Keratinocyte (primary cell): ENCODE measurements at regions not wholly inside any gene's neighbourhood (a gene's known extent, or its start where the extent isn't known, plus 50 kb on each side); places are given as distances from the start of the nearest gene placed in this dataset.

Experiments used
- DNase-seq: peaks from one replicate; pipeline ENCODE4 v3.0.0-alpha.2; 2011; ENCODE audit warnings: low read depth, missing footprints, low spot score
- FAIRE-seq: peaks from 2 replicates; lab custom pipeline; 2011; peaks lifted over from hg19 to GRCh38; lab: Jason Lieb, UNC
- H2AFZ ChIP-seq: 2 replicates; pipeline ENCODE4 v1.6.0; 2012; ENCODE audit warnings: low read length, control low read depth, inconsistent platforms; ENCODE audit not compliant: control insufficient read depth
- H3K27ac ChIP-seq: 2 replicates; pipeline ENCODE4 v1.5.1; 2011; ENCODE audit warnings: low read length; ENCODE audit not compliant: control insufficient read depth, insufficient read depth
- H3K27me3 ChIP-seq: 3 replicates; pipeline ENCODE4 v1.6.0; 2011; ENCODE audit warnings: low read length; ENCODE audit not compliant: control insufficient read depth, insufficient read depth; ENCODE audit errors: extremely low read depth
- H3K36me3 ChIP-seq, 2 experiments: 2 replicates in 1 of 2; 3 replicates in 1 of 2; pipeline ENCODE4 v1.5.1; 2011; ENCODE audit warnings: low read length in 2 of 2, mild to moderate bottlenecking in 1 of 2; ENCODE audit not compliant: control insufficient read depth in 2 of 2, insufficient read depth in 2 of 2; ENCODE audit errors: extremely low read depth in 1 of 2
- H3K4me1 ChIP-seq: 3 replicates; pipeline ENCODE4 v1.5.1; 2011; ENCODE audit warnings: low read length; ENCODE audit not compliant: control insufficient read depth, insufficient read depth; ENCODE audit errors: extremely low read depth
- H3K4me2 ChIP-seq: 3 replicates; pipeline ENCODE4 v1.6.0; 2011; ENCODE audit warnings: low read depth, low read length; ENCODE audit not compliant: control insufficient read depth, insufficient read depth; ENCODE audit errors: extremely low read depth
- H3K4me3 ChIP-seq, 3 experiments: fragments of 200-600 bp in 1 of 3; sonication (generic) in 1 of 3; 2 replicates in 2 of 3; 3 replicates in 1 of 3; pipeline ENCODE4 v1.5.1; 2011 to 2016; ENCODE audit warnings: low read length in 3 of 3, mild to moderate bottlenecking in 3 of 3, control low read depth in 2 of 3, inconsistent platforms in 1 of 3, low read depth in 1 of 3, mixed read lengths in 1 of 3, mixed run types in 1 of 3, moderate library complexity in 1 of 3; ENCODE audit not compliant: control insufficient read depth in 2 of 3, insufficient read depth in 2 of 3; ENCODE audit errors: extremely low read depth in 1 of 3
- H3K79me2 ChIP-seq: 2 replicates; pipeline ENCODE4 v1.6.0; 2012; ENCODE audit warnings: low read length; ENCODE audit not compliant: control insufficient read depth, insufficient read depth
- H3K9ac ChIP-seq: 3 replicates; pipeline ENCODE4 v1.6.0; 2011; ENCODE audit warnings: low read length; ENCODE audit not compliant: control insufficient read depth, insufficient read depth; ENCODE audit errors: extremely low read depth
- H3K9me1 ChIP-seq: 3 replicates; pipeline ENCODE4 v1.6.0; 2011; ENCODE audit warnings: low read length; ENCODE audit not compliant: control insufficient read depth, insufficient read depth; ENCODE audit errors: extremely low read depth
- H3K9me3 ChIP-seq: 2 replicates; pipeline ENCODE4 v1.5.1; 2012; ENCODE audit warnings: low read depth, low read length; ENCODE audit not compliant: control insufficient read depth
- H4K20me1 ChIP-seq: 3 replicates; pipeline ENCODE4 v1.6.0; 2011; ENCODE audit warnings: low read length; ENCODE audit not compliant: control insufficient read depth, insufficient read depth; ENCODE audit errors: extremely low read depth
- EZH2 ChIP-seq: IDR thresholded peaks from one replicate; pipeline ENCODE4 v1.6.1; 2012; ENCODE audit warnings: inconsistent platforms, mild to moderate bottlenecking, low read length, moderate library complexity
- dilution Hi-C: fragments of 300-500 bp; cut with MboI; formaldehyde crosslinking; loops from one replicate; pipeline ENCODE4 v1.7.0; 2020; ENCODE audit warnings: low sequenced_read_pairs; ENCODE audit not compliant: extremely low pct_ligation_motif_present
- TF ChIP-seq, protein P1 (sequence below), 3 experiments: IDR thresholded peaks in 1 of 3; conservative IDR thresholded peaks in 1 of 3; optimal IDR thresholded peaks in 1 of 3; 2 replicates in 2 of 3; 3 replicates in 1 of 3; pipeline versions ENCODE3 to v1.5.1; 2011; ENCODE audit warnings: low read length in 3 of 3, mild to moderate bottlenecking in 3 of 3, moderate library complexity in 2 of 3, control low read depth in 1 of 3, inconsistent platforms in 1 of 3; ENCODE audit not compliant: insufficient read depth in 2 of 3; ENCODE audit errors: extremely low read depth in 1 of 3

GRCh38 chr1:18037651-18038050, 69.9 kb upstream of the IGSF21 start:
- H2AFZ ChIP-seq, result no peak overlapping the region
- H3K4me2 ChIP-seq, result no peak overlapping the region
- no peaks in the 10 kb centered on the region for H3K4me1 ChIP-seq
- no peaks in the 10 kb centered on the region for H3K9me3 ChIP-seq
- DNase-seq (no peak), FAIRE-seq (no peak)
- no peak overlapping the region for H3K27ac ChIP-seq
- no peaks in the 10 kb centered on the region for H3K9me1 ChIP-seq
- H3K9ac ChIP-seq, result no peak overlapping the region
- no peaks in the 10 kb centered on the region for H3K36me3 ChIP-seq
- TF ChIP-seq, protein P1, sequence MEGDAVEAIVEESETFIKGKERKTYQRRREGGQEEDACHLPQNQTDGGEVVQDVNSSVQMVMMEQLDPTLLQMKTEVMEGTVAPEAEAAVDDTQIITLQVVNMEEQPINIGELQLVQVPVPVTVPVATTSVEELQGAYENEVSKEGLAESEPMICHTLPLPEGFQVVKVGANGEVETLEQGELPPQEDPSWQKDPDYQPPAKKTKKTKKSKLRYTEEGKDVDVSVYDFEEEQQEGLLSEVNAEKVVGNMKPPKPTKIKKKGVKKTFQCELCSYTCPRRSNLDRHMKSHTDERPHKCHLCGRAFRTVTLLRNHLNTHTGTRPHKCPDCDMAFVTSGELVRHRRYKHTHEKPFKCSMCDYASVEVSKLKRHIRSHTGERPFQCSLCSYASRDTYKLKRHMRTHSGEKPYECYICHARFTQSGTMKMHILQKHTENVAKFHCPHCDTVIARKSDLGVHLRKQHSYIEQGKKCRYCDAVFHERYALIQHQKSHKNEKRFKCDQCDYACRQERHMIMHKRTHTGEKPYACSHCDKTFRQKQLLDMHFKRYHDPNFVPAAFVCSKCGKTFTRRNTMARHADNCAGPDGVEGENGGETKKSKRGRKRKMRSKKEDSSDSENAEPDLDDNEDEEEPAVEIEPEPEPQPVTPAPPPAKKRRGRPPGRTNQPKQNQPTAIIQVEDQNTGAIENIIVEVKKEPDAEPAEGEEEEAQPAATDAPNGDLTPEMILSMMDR (optimal IDR thresholded peaks at IDR 0.05 in 1 of 3, IDR thresholded peaks at IDR 0.05 in 1 of 3, conservative IDR thresholded peaks at IDR 0.05 in 1 of 3; ENCODE audit: extremely low read depth in 1 of 3, insufficient read depth in 2 of 3, low read length in 3 of 3), result no peak
- no peak for TF ChIP-seq EZH2
- dilution Hi-C loops, result no loop called here
- no peak overlapping the region for H3K4me3 ChIP-seq
- no peaks in the 10 kb centered on the region for H3K79me2 ChIP-seq
- H4K20me1 ChIP-seq, result no peaks in the 10 kb centered on the region
- peaks cover 2% of the 10 kb centered on the region for H3K27me3 ChIP-seq

DNA sequence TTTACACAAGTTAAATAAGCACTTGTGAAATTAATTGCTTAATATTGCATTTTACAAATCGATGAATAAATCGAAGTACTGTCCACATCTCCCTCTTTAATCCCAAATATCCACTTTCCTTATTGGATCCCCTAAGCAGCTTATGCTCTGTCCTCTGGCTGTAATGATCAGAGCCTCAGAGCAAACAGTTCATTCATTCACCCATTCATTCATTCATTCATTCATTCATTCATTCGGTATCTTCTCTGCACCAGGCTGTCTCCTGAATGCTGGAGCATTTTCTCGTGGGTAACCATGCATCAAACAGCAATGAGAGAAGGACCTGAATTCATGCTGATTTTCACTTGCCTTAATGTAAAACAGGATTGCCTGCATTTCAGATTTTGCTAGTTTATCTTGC, 69.5 kb upstream of the IGSF21 start:
- no peaks in the 10 kb centered on the region for H3K4me1 ChIP-seq
- H3K36me3 ChIP-seq, result no peaks in the 10 kb centered on the region
- no peak overlapping the region for H3K27ac ChIP-seq
- peaks cover 2% of the 10 kb centered on the region for H3K27me3 ChIP-seq
- H3K4me3 ChIP-seq, result no peak overlapping the region
- no peak overlapping the region for H3K4me2 ChIP-seq
- FAIRE-seq, result no peak
- no peak overlapping the region for H2AFZ ChIP-seq
- H4K20me1 ChIP-seq, result no peaks in the 10 kb centered on the region
- no peak for DNase-seq
- no peak overlapping the region for H3K9ac ChIP-seq
- no peaks in the 10 kb centered on the region for H3K9me1 ChIP-seq
- no peaks in the 10 kb centered on the region for H3K79me2 ChIP-seq
- TF ChIP-seq EZH2, result no peak
- TF ChIP-seq, protein P1 (optimal IDR thresholded peaks at IDR 0.05 in 1 of 3, IDR thresholded peaks at IDR 0.05 in 1 of 3, conservative IDR thresholded peaks at IDR 0.05 in 1 of 3; ENCODE audit: extremely low read depth in 1 of 3, insufficient read depth in 2 of 3, low read length in 3 of 3), result no peak
- H3K9me3 ChIP-seq, result no peaks in the 10 kb centered on the region
- dilution Hi-C loops, result no loop called here
